Fibroblast of skin of back (primary cell): ENCODE measurements at regions not wholly inside any gene's neighbourhood (a gene's known extent, or its start where the extent isn't known, plus 50 kb on each side); places are given as distances from the start of the nearest gene placed in this dataset.
"Not testable (repeated sequence)": the region's sequence is repeated elsewhere in the genome, so short reads cannot be mapped to it uniquely, and the experiment has no call there.

Source experiments
- DNase-seq: peaks from one replicate; pipeline ENCODE4 v3.0.0-alpha.2; 2013

- no peak for DNase-seq
Observed at GRCh38 chr2:67131257-67131609, 265.9 kb upstream of the ETAA1 start.

- not testable (repeated sequence) for DNase-seq
Observed at GRCh38 chr2:67132441-67132940, 264.6 kb upstream of the ETAA1 start.

- DNase-seq = peak; percentile 34
Observed at GRCh38 chr2:67135208-67135607, 261.9 kb upstream of the ETAA1 start.

GRCh38 chr2:67137699-67138098 lies 259.4 kb upstream of the ETAA1 start:
- DNase-seq = no peak

- no peak for DNase-seq
Observed at GRCh38 chr2:67142071-67142470, 255.1 kb upstream of the ETAA1 start.

GRCh38 chr2:67142741-67143140 lies 254.4 kb upstream of the ETAA1 start:
- no peak for DNase-seq

- DNase-seq = no peak
Observed at GRCh38 chr2:67145851-67146250, 251.3 kb upstream of the ETAA1 start.

- DNase-seq = no peak
Observed at GRCh38 chr2:67156796-67157195, 240.3 kb upstream of the ETAA1 start.

GRCh38 chr2:67158718-67159117 lies 238.4 kb upstream of the ETAA1 start:
- DNase-seq = no peak

- no peak for DNase-seq
Observed at GRCh38 chr2:67159929-67160328, 237.2 kb upstream of the ETAA1 start.

- DNase-seq = no peak
Observed at GRCh38 chr2:67164771-67165522, 232.2 kb upstream of the ETAA1 start.

GRCh38 chr2:67165523-67165990 lies 231.6 kb upstream of the ETAA1 start:
- DNase-seq = no peak

- DNase-seq = not testable (repeated sequence)
Observed at GRCh38 chr2:67166511-67166910, 230.6 kb upstream of the ETAA1 start.

- DNase-seq = peak; percentile 38
Observed at GRCh38 chr2:67169417-67170140, 227.6 kb upstream of the ETAA1 start.

- no peak for DNase-seq
Observed at GRCh38 chr2:67179526-67179925, 217.6 kb upstream of the ETAA1 start.

- DNase-seq = no peak
Observed at GRCh38 chr2:67180841-67181240, 216.3 kb upstream of the ETAA1 start.

GRCh38 chr2:67182884-67183283 lies 214.2 kb upstream of the ETAA1 start:
- DNase-seq = no peak

GRCh38 chr2:67186326-67186725 lies 210.8 kb upstream of the ETAA1 start:
- no peak for DNase-seq

- DNase-seq = no peak
Observed at GRCh38 chr2:67186871-67187270, 210.3 kb upstream of the ETAA1 start.

- DNase-seq = not testable (repeated sequence)
Observed at GRCh38 chr2:67195327-67195726, 201.8 kb upstream of the ETAA1 start.

GRCh38 chr2:67201521-67201920 lies 195.6 kb upstream of the ETAA1 start:
- no peak for DNase-seq

- no peak for DNase-seq
Observed at GRCh38 chr2:67204349-67204748, 192.8 kb upstream of the ETAA1 start.

GRCh38 chr2:67208887-67209500 lies 188.1 kb upstream of the ETAA1 start:
- peak; percentile 30 for DNase-seq
